Femur (tissue), 1 donor: ENCODE measurements at regions not wholly inside any gene's neighbourhood (a gene's known extent, or its start where the extent isn't known, plus 50 kb on each side); places are given as distances from the start of the nearest gene placed in this dataset.

Experiments used
- DNase-seq: peaks from one replicate; pipeline ENCODE4 v3.0.0-alpha.2; 2017

- no peak for DNase-seq
These were observed 111.0 kb upstream of the GPC1 start for GRCh38 chr2:240324312-240325015.

- no peak for DNase-seq
These were observed 110.2 kb upstream of the GPC1 start for GRCh38 chr2:240325016-240326007.

- DNase-seq: no peak
These were observed 109.2 kb upstream of the GPC1 start for GRCh38 chr2:240326246-240326645.

GRCh38 chr2:240326886-240327285 is 108.6 kb upstream of the GPC1 start:
- no peak for DNase-seq

- DNase-seq: no peak
These were observed 107.9 kb upstream of the GPC1 start for GRCh38 chr2:240327566-240327965.

- DNase-seq: no peak
These were observed 106.9 kb upstream of the GPC1 start for GRCh38 chr2:240328526-240328925.

GRCh38 chr2:240329116-240329665 is 106.3 kb upstream of the GPC1 start:
- DNase-seq: no peak

GRCh38 chr2:240329778-240330177 is 105.7 kb upstream of the GPC1 start:
- DNase-seq: no peak

- DNase-seq: no peak
These were observed 101.5 kb upstream of the GPC1 start for GRCh38 chr2:240333985-240334384.

- DNase-seq: no peak
These were observed 100.4 kb upstream of the GPC1 start for GRCh38 chr2:240335061-240335460.

- no peak for DNase-seq
These were observed 98.5 kb upstream of the GPC1 start for GRCh38 chr2:240336820-240337427.

GRCh38 chr2:240338274-240338673 is 97.2 kb upstream of the GPC1 start:
- no peak for DNase-seq

- DNase-seq: no peak
These were observed 95.8 kb upstream of the GPC1 start for GRCh38 chr2:240339411-240340360.

- DNase-seq: no peak
These were observed 95.1 kb upstream of the GPC1 start for GRCh38 chr2:240340361-240340761.

- DNase-seq: no peak
These were observed 94.4 kb upstream of the GPC1 start for GRCh38 chr2:240341064-240341463.

- DNase-seq: no peak
These were observed 91.9 kb upstream of the GPC1 start for GRCh38 chr2:240343548-240343947.

GRCh38 chr2:240344904-240345303 is 90.6 kb upstream of the GPC1 start:
- DNase-seq: no peak

- no peak for DNase-seq
These were observed 89.3 kb upstream of the GPC1 start for GRCh38 chr2:240346015-240346752.

GRCh38 chr2:240346753-240347372 is 88.6 kb upstream of the GPC1 start:
- no peak for DNase-seq

- no peak for DNase-seq
These were observed 88.0 kb upstream of the GPC1 start for GRCh38 chr2:240347373-240347940.
